Stimulated activated naive B cell treated with anti-CD40 and anti-IgM and Interleukin-4, amounts not matched to agents 10 μg/mL and 1 μg/mL and 100 μg/mL, for 72 hours (primary cell): ENCODE measurements at regions not wholly inside any gene's neighbourhood (a gene's known extent, or its start where the extent isn't known, plus 50 kb on each side); places are given as distances from the start of the nearest gene placed in this dataset.

Experiments used
- ATAC-seq, 2 donors: fragments of 150-1000 bp; cut with Tn5 transposase; replicated peaks; 2 replicates each; pipeline ENCODE4 v1.10.0; 2021; ENCODE audit warnings: moderate library complexity in 1 of 2
- DNase-seq: peaks from one replicate; pipeline ENCODE4 v3.0.0; 2021
- H3K27ac Mint-ChIP-seq: one replicate; pipeline ENCODE4 v1.8.0; 2022; ENCODE audit warnings: mild to moderate bottlenecking, mixed read lengths
- H3K27me3 Mint-ChIP-seq, 2 donors: one replicate each; pipeline ENCODE4 v1.8.0; 2022; ENCODE audit warnings: mixed read lengths in 2 of 2
- H3K36me3 Mint-ChIP-seq, 2 donors: one replicate each; pipeline ENCODE4 v1.8.0; 2022; ENCODE audit warnings: mixed read lengths in 2 of 2, mild to moderate bottlenecking in 1 of 2
- H3K4me1 Mint-ChIP-seq, 2 donors: one replicate each; pipeline ENCODE4 v1.8.0; 2022; ENCODE audit warnings: mixed read lengths in 2 of 2, mild to moderate bottlenecking in 1 of 2
- H3K4me3 Mint-ChIP-seq, 2 donors: one replicate each; pipeline ENCODE4 v1.8.0; 2022; ENCODE audit warnings: mild to moderate bottlenecking in 2 of 2, mixed read lengths in 2 of 2, moderate library complexity in 1 of 2
- H3K9me3 Mint-ChIP-seq, 2 donors: one replicate each; pipeline ENCODE4 v1.8.0; 2022; ENCODE audit warnings: mixed read lengths in 2 of 2, mild to moderate bottlenecking in 1 of 2

- H3K27ac Mint-ChIP-seq = no peak overlapping the region
- H3K9me3 Mint-ChIP-seq = peaks cover 0 to 2% of the 10 kb centered on the region in 2 donors
- no peak overlapping the region for H3K4me3 Mint-ChIP-seq
- DNase-seq = no peak
- no peaks in the 10 kb centered on the region for H3K36me3 Mint-ChIP-seq
- no peaks in the 10 kb centered on the region for H3K4me1 Mint-ChIP-seq
- ATAC-seq = no peak
- peaks cover 0 to 4% of the 10 kb centered on the region in 2 donors for H3K27me3 Mint-ChIP-seq
Measured at GRCh38 chr10:120282421-120282820, 174.6 kb upstream of the PLPP4 start.

GRCh38 chr10:120282846-120283492 is 174.1 kb upstream of the PLPP4 start:
- Mint-ChIP-seq H3K27ac (no peak overlapping the region), H3K4me1 (no peaks in the 10 kb centered on the region), H3K36me3 (no peaks in the 10 kb centered on the region), H3K4me3 (no peak overlapping the region), H3K9me3 (peaks cover 0 to 2% of the 10 kb centered on the region in 2 donors), H3K27me3 (peaks cover 0 to 4% of the 10 kb centered on the region in 2 donors)
- DNase-seq (no peak), ATAC-seq (no peak)

GRCh38 chr10:120285408-120285807 is 171.6 kb upstream of the PLPP4 start:
- no peaks in the 10 kb centered on the region for H3K4me1 Mint-ChIP-seq
- H3K27me3 Mint-ChIP-seq = peaks cover 2 to 3% of the 10 kb centered on the region in 2 donors
- no peaks in the 10 kb centered on the region for H3K36me3 Mint-ChIP-seq
- ATAC-seq (no peak), DNase-seq (no peak)
- H3K9me3 Mint-ChIP-seq = peaks cover 0 to 2% of the 10 kb centered on the region in 2 donors
- no peak overlapping the region for H3K27ac Mint-ChIP-seq
- no peak overlapping the region for H3K4me3 Mint-ChIP-seq

DNA sequence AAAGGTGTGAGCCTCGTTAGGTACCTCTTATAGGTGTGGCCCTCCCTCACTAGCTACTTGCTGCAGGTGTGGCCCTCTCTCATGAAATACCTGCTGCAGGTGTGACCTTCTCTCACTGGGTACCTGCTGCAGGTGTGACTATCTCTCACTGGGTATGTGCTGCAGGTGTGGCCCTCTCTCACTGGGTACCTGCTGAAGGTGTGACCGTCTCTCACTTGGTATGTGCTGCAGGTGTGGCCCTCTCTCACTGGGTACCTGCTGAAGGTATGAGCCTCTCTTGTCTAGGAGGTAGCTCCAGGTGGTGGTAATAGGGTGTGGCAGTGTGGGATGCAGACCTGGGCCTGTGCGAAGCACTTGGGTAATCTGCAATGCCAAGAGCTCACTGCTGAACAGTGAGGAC is 170.7 kb upstream of the PLPP4 start:
- ATAC-seq (no peak), DNase-seq (no peak)
- H3K27me3 Mint-ChIP-seq = peaks cover 5 to 9% of the 10 kb centered on the region in 2 donors
- H3K36me3 Mint-ChIP-seq = no peaks in the 10 kb centered on the region
- H3K4me1 Mint-ChIP-seq = no peaks in the 10 kb centered on the region
- H3K9me3 Mint-ChIP-seq = peaks cover 0 to 1% of the 10 kb centered on the region in 2 donors
- no peak overlapping the region for H3K27ac Mint-ChIP-seq
- no peak overlapping the region for H3K4me3 Mint-ChIP-seq

DNA sequence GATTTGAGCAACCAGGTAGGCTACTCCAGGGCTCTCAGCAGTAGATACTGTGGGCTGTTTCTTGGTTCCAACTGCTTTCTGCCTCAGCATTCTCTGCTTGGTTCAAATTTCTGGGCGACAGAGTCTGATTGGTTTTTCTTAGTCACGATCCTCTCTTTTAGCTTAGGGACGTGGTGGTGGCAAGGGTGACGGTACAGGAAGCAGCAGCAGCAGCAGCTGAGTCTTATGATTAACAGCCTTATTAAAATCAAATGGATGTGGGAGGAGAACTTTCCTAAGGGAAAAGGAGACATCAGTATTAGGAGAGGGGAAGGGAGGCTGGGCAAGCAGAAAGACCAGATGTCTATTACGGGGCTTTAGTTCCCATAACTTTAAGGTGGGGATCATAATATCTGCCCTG is 156.5 kb upstream of the PLPP4 start:
- ATAC-seq (no peak), DNase-seq (no peak)
- Mint-ChIP-seq H3K4me1 (no peaks in the 10 kb centered on the region), H3K27ac (no peak overlapping the region), H3K27me3 (peaks cover 9 to 26% of the 10 kb centered on the region in 2 donors), H3K36me3 (no peaks in the 10 kb centered on the region), H3K9me3 (no peaks in the 10 kb centered on the region), H3K4me3 (no peak overlapping the region)

DNA sequence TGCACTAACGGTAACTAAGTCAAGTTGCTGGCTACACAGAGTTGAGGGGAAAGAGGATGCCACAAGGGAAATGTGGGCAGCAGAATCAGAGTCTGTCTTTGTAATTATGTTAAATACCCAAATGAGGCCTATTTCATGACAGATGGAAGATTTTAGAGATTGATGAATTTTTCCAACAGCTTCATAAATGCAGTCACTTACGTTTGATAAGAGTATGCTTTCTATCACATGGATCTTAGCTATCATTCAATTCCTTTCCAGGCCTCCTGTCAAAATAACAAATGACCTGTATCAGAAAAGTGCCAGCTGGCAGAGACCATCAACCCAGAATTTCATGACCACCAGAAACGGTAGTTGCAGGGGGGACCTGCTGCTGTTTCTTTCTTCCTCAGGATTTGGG is 148.4 kb upstream of the PLPP4 start:
- H3K9me3 Mint-ChIP-seq = no peaks in the 10 kb centered on the region
- no peak for ATAC-seq

DNA sequence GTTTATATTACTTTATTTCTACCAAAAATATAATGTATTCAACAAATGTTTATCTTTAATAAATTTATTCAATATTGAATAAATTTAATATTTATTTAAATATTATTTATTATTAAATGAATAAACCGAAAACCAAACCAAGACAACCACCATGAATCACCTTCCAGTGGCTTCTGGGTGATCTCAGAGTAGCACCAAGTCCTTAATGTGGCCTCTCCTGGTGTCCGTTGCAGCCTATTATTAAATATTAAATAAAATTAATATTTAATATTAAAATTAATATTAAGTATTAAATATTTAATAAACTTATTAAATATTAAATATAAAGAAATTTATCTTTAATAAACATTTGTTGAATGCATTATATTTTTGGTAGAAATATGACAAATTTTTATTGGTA is 143.3 kb upstream of the PLPP4 start:
- H3K36me3 Mint-ChIP-seq = no peaks in the 10 kb centered on the region
- no peak overlapping the region for H3K27ac Mint-ChIP-seq
- H3K27me3 Mint-ChIP-seq = no peaks in the 10 kb centered on the region
- H3K4me3 Mint-ChIP-seq = no peak overlapping the region
- H3K4me1 Mint-ChIP-seq = no peaks in the 10 kb centered on the region
- ATAC-seq (no peak), DNase-seq (no peak)
- H3K9me3 Mint-ChIP-seq = no peaks in the 10 kb centered on the region

More for the DNA sequence above, 148.4 kb upstream of the PLPP4 start:
- Mint-ChIP-seq H3K27me3 (peaks cover 7 to 18% of the 10 kb centered on the region in 2 donors), H3K27ac (no peak overlapping the region), H3K36me3 (no peaks in the 10 kb centered on the region), H3K4me1 (no peaks in the 10 kb centered on the region), H3K4me3 (no peak overlapping the region)
- no peak for DNase-seq

GRCh38 chr10:120314442-120314841 is 142.6 kb upstream of the PLPP4 start:
- H3K27me3 Mint-ChIP-seq = no peaks in the 10 kb centered on the region
- no peak overlapping the region for H3K27ac Mint-ChIP-seq
- no peak overlapping the region for H3K4me3 Mint-ChIP-seq
- no peaks in the 10 kb centered on the region for H3K4me1 Mint-ChIP-seq
- no peak for ATAC-seq
- H3K9me3 Mint-ChIP-seq = no peaks in the 10 kb centered on the region
- no peaks in the 10 kb centered on the region for H3K36me3 Mint-ChIP-seq
- DNase-seq = no peak

GRCh38 chr10:120318862-120319261 is 138.2 kb upstream of the PLPP4 start:
- no peak for ATAC-seq
- H3K4me3 Mint-ChIP-seq = no peak overlapping the region
- no peaks in the 10 kb centered on the region for H3K36me3 Mint-ChIP-seq
- H3K27ac Mint-ChIP-seq = no peak overlapping the region
- no peaks in the 10 kb centered on the region for H3K4me1 Mint-ChIP-seq
- no peaks in the 10 kb centered on the region for H3K9me3 Mint-ChIP-seq
- H3K27me3 Mint-ChIP-seq = peaks cover 7 to 8% of the 10 kb centered on the region in 2 donors
- no peak for DNase-seq

- Mint-ChIP-seq H3K9me3 (no peaks in the 10 kb centered on the region), H3K4me3 (no peak overlapping the region), H3K4me1 (no peaks in the 10 kb centered on the region), H3K36me3 (no peaks in the 10 kb centered on the region), H3K27me3 (peaks cover 0 to 7% of the 10 kb centered on the region in 2 donors), H3K27ac (no peak overlapping the region)
- DNase-seq = no peak
- ATAC-seq = no peak
Measured at GRCh38 chr10:120327675-120328074, 129.4 kb upstream of the PLPP4 start.

GRCh38 chr10:120328647-120329046 is 128.4 kb upstream of the PLPP4 start:
- DNase-seq (no peak), ATAC-seq (no peak)
- H3K4me3 Mint-ChIP-seq = no peak overlapping the region
- H3K36me3 Mint-ChIP-seq = no peaks in the 10 kb centered on the region
- H3K9me3 Mint-ChIP-seq = no peaks in the 10 kb centered on the region
- H3K27ac Mint-ChIP-seq = no peak overlapping the region
- H3K4me1 Mint-ChIP-seq = no peaks in the 10 kb centered on the region
- H3K27me3 Mint-ChIP-seq = peaks cover 0 to 9% of the 10 kb centered on the region in 2 donors

DNA sequence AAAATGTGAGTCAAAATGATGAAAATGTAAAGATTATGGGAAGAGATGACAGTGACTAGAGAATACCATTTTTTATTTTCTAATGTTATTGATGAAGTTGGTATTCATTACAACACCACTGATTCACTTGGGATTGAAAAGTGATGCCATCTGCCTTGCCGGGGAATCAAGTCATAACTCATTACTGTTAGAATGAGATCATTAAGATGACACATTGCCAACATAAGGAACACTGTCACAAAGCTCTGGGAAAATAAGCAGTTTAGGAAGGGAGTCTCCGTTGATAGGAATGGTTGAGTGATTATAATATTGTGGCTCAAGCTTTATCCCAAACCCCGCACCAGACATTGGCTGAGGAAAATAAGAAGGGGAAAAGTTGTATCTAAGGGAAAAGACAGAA is 121.5 kb upstream of the PLPP4 start:
- no peaks in the 10 kb centered on the region for H3K36me3 Mint-ChIP-seq
- H3K9me3 Mint-ChIP-seq = no peaks in the 10 kb centered on the region
- DNase-seq (no peak), ATAC-seq (no peak)
- no peak overlapping the region for H3K4me3 Mint-ChIP-seq
- H3K4me1 Mint-ChIP-seq = no peaks in the 10 kb centered on the region
- no peak overlapping the region for H3K27ac Mint-ChIP-seq
- peaks cover 7 to 13% of the 10 kb centered on the region in 2 donors for H3K27me3 Mint-ChIP-seq

- no peak overlapping the region for H3K4me3 Mint-ChIP-seq
- H3K27me3 Mint-ChIP-seq = peaks cover 13% of the 10 kb centered on the region in 2 donors
- no peak for ATAC-seq
- no peak for DNase-seq
- H3K4me1 Mint-ChIP-seq = no peaks in the 10 kb centered on the region
- no peaks in the 10 kb centered on the region for H3K36me3 Mint-ChIP-seq
- H3K27ac Mint-ChIP-seq = no peak overlapping the region
- no peaks in the 10 kb centered on the region for H3K9me3 Mint-ChIP-seq
Measured at GRCh38 chr10:120336306-120336910, 120.6 kb upstream of the PLPP4 start.

DNA sequence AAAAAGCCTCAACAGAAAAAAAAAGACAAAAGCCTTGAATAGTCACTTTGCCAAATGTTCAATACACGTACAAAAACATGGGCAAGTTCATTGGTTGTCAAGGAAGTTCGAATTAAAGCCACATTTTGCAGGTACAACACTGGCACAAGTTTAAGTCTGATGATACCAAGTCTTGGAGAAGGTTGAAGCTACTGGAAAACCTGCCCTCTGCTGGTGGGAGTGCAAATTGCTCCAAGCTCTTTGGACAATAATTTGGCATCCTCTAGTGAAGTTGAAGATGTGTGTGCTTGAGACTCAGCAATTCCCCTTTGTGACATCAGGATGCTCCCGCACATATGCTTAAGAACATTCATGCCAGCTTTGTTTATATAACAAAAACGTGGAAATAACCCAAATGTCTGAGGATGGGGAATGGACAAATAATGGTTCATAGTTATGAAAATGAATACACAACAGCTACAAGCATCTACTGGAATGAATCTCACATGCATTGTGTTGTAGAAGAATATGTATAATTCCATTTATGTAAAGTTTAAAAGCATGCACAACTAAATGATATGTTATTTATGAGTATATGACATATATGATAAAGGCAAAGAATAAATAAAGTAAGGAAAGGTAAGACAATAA is 120.0 kb upstream of the PLPP4 start:
- H3K27ac Mint-ChIP-seq = no peak overlapping the region
- ATAC-seq (peak in 1 of 2 donors; percentile 50), DNase-seq (peak; percentile 12)
- H3K27me3 Mint-ChIP-seq = peaks cover 13% of the 10 kb centered on the region in 2 donors
- no peaks in the 10 kb centered on the region for H3K4me1 Mint-ChIP-seq
- no peaks in the 10 kb centered on the region for H3K36me3 Mint-ChIP-seq
- no peak overlapping the region for H3K4me3 Mint-ChIP-seq
- H3K9me3 Mint-ChIP-seq = no peaks in the 10 kb centered on the region

GRCh38 chr10:120342115-120342714 is 114.8 kb upstream of the PLPP4 start:
- no peaks in the 10 kb centered on the region for H3K9me3 Mint-ChIP-seq
- ATAC-seq (no peak), DNase-seq (no peak)
- H3K4me1 Mint-ChIP-seq = no peaks in the 10 kb centered on the region
- no peak overlapping the region for H3K27ac Mint-ChIP-seq
- H3K4me3 Mint-ChIP-seq = no peak overlapping the region
- peaks cover 12 to 19% of the 10 kb centered on the region in 2 donors for H3K27me3 Mint-ChIP-seq
- H3K36me3 Mint-ChIP-seq = no peaks in the 10 kb centered on the region
